Loucy (cell line): ENCODE measurements at regions not wholly inside any gene's neighbourhood (a gene's known extent, or its start where the extent isn't known, plus 50 kb on each side); places are given as distances from the start of the nearest gene placed in this dataset.

Experiments used
- H2AFZ ChIP-seq: fragments of 200-600 bp; sonication (generic); 2 replicates; pipeline ENCODE4 v1.6.0; 2016; ENCODE audit warnings: antibody characterized with exemption, mild to moderate bottlenecking, low read length, moderate library complexity
- H3F3A ChIP-seq: fragments of 200-600 bp; 2 replicates; pipeline ENCODE4 v1.6.0; 2016; ENCODE audit warnings: antibody characterized with exemption, low read depth, mild to moderate bottlenecking
- H3K27me3 ChIP-seq: fragments of 200-600 bp; sonication (generic); 2 replicates; pipeline ENCODE4 v1.6.1; 2014; ENCODE audit warnings: low read length, mild to moderate bottlenecking; ENCODE audit not compliant: insufficient read depth, poor library complexity, severe bottlenecking
- H3K36me3 ChIP-seq: fragments of 200-600 bp; sonication (generic); 2 replicates; pipeline ENCODE4 v1.6.1; 2016; ENCODE audit warnings: low read length; ENCODE audit not compliant: insufficient read depth
- H3K4me1 ChIP-seq: fragments of 200-600 bp; sonication (generic); 2 replicates; pipeline ENCODE4 v1.5.1; 2014; ENCODE audit warnings: low read length, mild to moderate bottlenecking; ENCODE audit not compliant: insufficient read depth, poor library complexity, severe bottlenecking
- H3K4me2 ChIP-seq: fragments of 200-600 bp; sonication (generic); 2 replicates; pipeline ENCODE4 v1.6.0; 2014; ENCODE audit warnings: antibody characterized with exemption, low read length, low read depth, mild to moderate bottlenecking; ENCODE audit not compliant: poor library complexity, severe bottlenecking
- H3K4me3 ChIP-seq: fragments of 200-600 bp; sonication (generic); 2 replicates; pipeline ENCODE4 v1.5.1; 2014; ENCODE audit warnings: low read length, mild to moderate bottlenecking, mixed read lengths; ENCODE audit not compliant: poor library complexity, severe bottlenecking
- H3K79me2 ChIP-seq: fragments of 200-600 bp; sonication (generic); 2 replicates; pipeline ENCODE4 v1.6.1; 2014; ENCODE audit warnings: low read length; ENCODE audit not compliant: insufficient read depth
- H3K9ac ChIP-seq: fragments of 200-600 bp; sonication (generic); 2 replicates; pipeline ENCODE4 v1.6.0; 2014; ENCODE audit warnings: mild to moderate bottlenecking, low read depth, low read length, moderate library complexity; ENCODE audit not compliant: poor library complexity, severe bottlenecking
- H3K9me2 ChIP-seq: fragments of 200-600 bp; sonication (generic); replicated peaks from 2 replicates; pipeline ENCODE4 v1.6.1; 2016; ENCODE audit warnings: low read depth, low read length, mixed read lengths
- H3K9me3 ChIP-seq: fragments of 200-600 bp; sonication (generic); 2 replicates; pipeline ENCODE4 v1.6.1; 2014; ENCODE audit warnings: mild to moderate bottlenecking, antibody characterized with exemption, low read length, low read depth; ENCODE audit not compliant: insufficient read depth
- H4K20me1 ChIP-seq: fragments of 200-600 bp; sonication (generic); 2 replicates; pipeline ENCODE4 v1.6.0; 2014; ENCODE audit warnings: antibody characterized with exemption, low read length, mild to moderate bottlenecking; ENCODE audit not compliant: insufficient read depth, poor library complexity, severe bottlenecking
- EZH2phosphoT487 ChIP-seq: fragments of 200-600 bp; IDR thresholded peaks from 2 replicates; pipeline ENCODE4 v1.6.1; 2018; ENCODE audit warnings: antibody characterized with exemption, mild to moderate bottlenecking, moderate library complexity, borderline replicate concordance
- TF ChIP-seq, protein P1 (sequence below): fragments of 200-600 bp; sonication (generic); conservative IDR thresholded peaks from 2 replicates; pipeline ENCODE4 v1.5.1; 2014; ENCODE audit warnings: mild to moderate bottlenecking, antibody characterized with exemption, low read length

GRCh38 chr3:70832089-70832833 lies 519.8 kb upstream of the MDFIC2 start:
- TF ChIP-seq EZH2phosphoT487 = no peak
- TF ChIP-seq, protein P1, sequence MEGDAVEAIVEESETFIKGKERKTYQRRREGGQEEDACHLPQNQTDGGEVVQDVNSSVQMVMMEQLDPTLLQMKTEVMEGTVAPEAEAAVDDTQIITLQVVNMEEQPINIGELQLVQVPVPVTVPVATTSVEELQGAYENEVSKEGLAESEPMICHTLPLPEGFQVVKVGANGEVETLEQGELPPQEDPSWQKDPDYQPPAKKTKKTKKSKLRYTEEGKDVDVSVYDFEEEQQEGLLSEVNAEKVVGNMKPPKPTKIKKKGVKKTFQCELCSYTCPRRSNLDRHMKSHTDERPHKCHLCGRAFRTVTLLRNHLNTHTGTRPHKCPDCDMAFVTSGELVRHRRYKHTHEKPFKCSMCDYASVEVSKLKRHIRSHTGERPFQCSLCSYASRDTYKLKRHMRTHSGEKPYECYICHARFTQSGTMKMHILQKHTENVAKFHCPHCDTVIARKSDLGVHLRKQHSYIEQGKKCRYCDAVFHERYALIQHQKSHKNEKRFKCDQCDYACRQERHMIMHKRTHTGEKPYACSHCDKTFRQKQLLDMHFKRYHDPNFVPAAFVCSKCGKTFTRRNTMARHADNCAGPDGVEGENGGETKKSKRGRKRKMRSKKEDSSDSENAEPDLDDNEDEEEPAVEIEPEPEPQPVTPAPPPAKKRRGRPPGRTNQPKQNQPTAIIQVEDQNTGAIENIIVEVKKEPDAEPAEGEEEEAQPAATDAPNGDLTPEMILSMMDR = no peak
- no peak overlapping the region for H3K4me3 ChIP-seq
- 0 out of 2 replicates have a peak, but pooled peaks cover 2% of the 10 kb centered on the region for H3F3A ChIP-seq
- no peaks in the 10 kb centered on the region for H3K9me3 ChIP-seq
- no peaks in the 10 kb centered on the region for H3K36me3 ChIP-seq
- H3K9me2 ChIP-seq = no peaks in the 10 kb centered on the region
- no peak overlapping the region for H3K4me2 ChIP-seq
- H3K27me3 ChIP-seq = no peaks in the 10 kb centered on the region
- H3K9ac ChIP-seq = no peak overlapping the region
- no peaks in the 10 kb centered on the region for H3K79me2 ChIP-seq
- no peak overlapping the region for H2AFZ ChIP-seq
- no peaks in the 10 kb centered on the region for H4K20me1 ChIP-seq
- peaks cover 3% of the 10 kb centered on the region for H3K4me1 ChIP-seq

DNA sequence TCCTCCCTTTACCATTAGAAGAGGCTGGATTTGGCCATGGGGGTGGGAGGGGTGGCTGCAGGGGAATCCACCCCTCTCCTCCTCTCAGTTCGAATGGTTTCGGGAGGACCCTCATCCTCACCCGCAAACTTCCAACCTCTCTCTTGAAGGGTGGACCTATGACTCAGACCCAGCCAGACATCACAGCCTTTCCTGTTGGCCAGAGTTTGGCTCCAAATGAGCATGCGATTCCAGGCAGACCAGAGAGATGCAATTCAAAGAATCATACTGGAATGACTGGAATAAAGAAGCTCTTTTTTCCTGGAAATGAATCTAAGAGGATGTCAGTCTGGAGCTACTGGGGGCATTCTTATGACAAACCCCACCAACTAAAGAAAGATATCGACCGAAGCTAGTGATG lies 516.7 kb upstream of the MDFIC2 start:
- H4K20me1 ChIP-seq = no peaks in the 10 kb centered on the region
- H3K9me3 ChIP-seq = no peaks in the 10 kb centered on the region
- H3K27me3 ChIP-seq = no peaks in the 10 kb centered on the region
- no peak overlapping the region for H3K4me3 ChIP-seq
- H3K4me1 ChIP-seq = peaks cover 3% of the 10 kb centered on the region
- H3F3A ChIP-seq = 0 out of 2 replicates have a peak, but pooled peaks cover 2% of the 10 kb centered on the region
- no peak overlapping the region for H2AFZ ChIP-seq
- H3K79me2 ChIP-seq = no peaks in the 10 kb centered on the region
- no peaks in the 10 kb centered on the region for H3K36me3 ChIP-seq
- no peak overlapping the region for H3K9ac ChIP-seq
- no peak overlapping the region for H3K4me2 ChIP-seq
- TF ChIP-seq EZH2phosphoT487 = no peak
- TF ChIP-seq, protein P1 = no peak
- no peaks in the 10 kb centered on the region for H3K9me2 ChIP-seq

- Histone ChIP-seq H3K4me1 (no peaks in the 10 kb centered on the region), H3K9me3 (no peaks in the 10 kb centered on the region), H3F3A (0 out of 2 replicates have a peak, but pooled peaks cover 2% of the 10 kb centered on the region), H4K20me1 (no peaks in the 10 kb centered on the region), H3K27me3 (no peaks in the 10 kb centered on the region), H3K36me3 (no peaks in the 10 kb centered on the region), H3K4me2 (no peak overlapping the region), H3K9me2 (no peaks in the 10 kb centered on the region), H3K79me2 (no peaks in the 10 kb centered on the region), H2AFZ (no peak overlapping the region), H3K9ac (no peak overlapping the region), H3K4me3 (no peak overlapping the region)
- no peak for TF ChIP-seq EZH2phosphoT487
- TF ChIP-seq, protein P1 = no peak
Observed at GRCh38 chr3:70824773-70825172, 512.3 kb upstream of the MDFIC2 start.
